AG04450 (cell line): ENCODE measurements at regions not wholly inside any gene's neighbourhood (a gene's known extent, or its start where the extent isn't known, plus 50 kb on each side); places are given as distances from the start of the nearest gene placed in this dataset.

Source experiments
- CTCF ChIA-PET: fragments of 300-600, 350-600 bp; formaldehyde crosslinking; extraction: SDS; loops from one replicate; lab custom pipeline; 2022; ENCODE audit warnings: antibody characterized with exemption, inconsistent platforms; lab: Charles Lee
- POLR2A ChIA-PET: fragments of 350-600 bp; formaldehyde crosslinking; extraction: SDS; loops from one replicate; lab custom pipeline; 2021; ENCODE audit warnings: antibody characterized with exemption, inconsistent platforms; lab: Yijun Ruan, JAX
- DNase-seq: peaks from one replicate; pipeline ENCODE4 v3.0.0-alpha.2; 2011; ENCODE audit warnings: low read depth, low spot score
- H3K27ac ChIP-seq: one replicate; pipeline ENCODE4 v1.5.1; 2012; ENCODE audit warnings: low read depth, low read length, control low read depth
- H3K27me3 ChIP-seq: one replicate; pipeline ENCODE4 v1.6.0; 2012; ENCODE audit warnings: low read length; ENCODE audit not compliant: control insufficient read depth, insufficient read depth
- H3K4me3 ChIP-seq: 2 replicates; pipeline ENCODE4 v1.5.1; 2011; ENCODE audit warnings: mild to moderate bottlenecking, low read depth, low read length, control low read depth
- H3K9me3 ChIP-seq: 2 replicates; pipeline ENCODE4 v1.5.1; 2012; ENCODE audit warnings: low read length; ENCODE audit not compliant: control insufficient read depth, insufficient read depth
- CTCF ChIP-seq: IDR thresholded peaks from 2 replicates; pipeline ENCODE4 v1.5.1; 2011; ENCODE audit warnings: low read depth, low read length, control low read depth, inconsistent platforms

DNA sequence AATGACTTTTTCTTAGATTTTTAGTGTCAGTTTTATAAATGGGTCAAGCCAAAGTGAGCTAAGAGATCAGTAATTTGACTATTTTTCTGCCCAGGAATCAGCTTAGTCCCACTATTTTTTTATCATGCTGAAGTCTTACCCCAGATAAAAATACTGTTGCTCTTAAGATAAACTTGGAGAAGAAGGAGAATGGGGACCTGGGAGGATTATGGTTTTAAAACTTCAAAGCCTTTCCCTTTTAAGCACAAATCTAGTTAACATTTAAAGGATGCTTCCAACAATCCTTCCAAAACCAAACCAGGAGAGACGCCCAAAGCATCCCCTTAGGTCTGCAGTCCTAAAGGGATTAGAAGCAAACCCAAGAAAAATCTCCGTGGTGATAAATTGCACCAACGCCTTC lies 172.4 kb downstream of the SP3 start:
- CTCF ChIA-PET, result no interaction called here
- no peak for DNase-seq
- H3K27ac ChIP-seq, result no peak overlapping the region
- POLR2A ChIA-PET, result no interaction called here
- H3K4me3 ChIP-seq, result no peak overlapping the region
- H3K27me3 ChIP-seq, result peaks cover 17% of the 10 kb centered on the region
- H3K9me3 ChIP-seq, result no peaks in the 10 kb centered on the region
- TF ChIP-seq CTCF, result no peak

- CTCF ChIA-PET, result interaction anchor here (0.6 kb wide), 1 partner anchor 32 kb away, joined by 3 read pairs; no protein-coding TSS in a partner anchor
- TF ChIP-seq CTCF, result no peak
- Histone ChIP-seq H3K27ac (no peak overlapping the region), H3K4me3 (no peak overlapping the region), H3K27me3 (peaks cover 19% of the 10 kb centered on the region), H3K9me3 (no peaks in the 10 kb centered on the region)
- no peak for DNase-seq
- POLR2A ChIA-PET, result no interaction called here
These were observed 171.2 kb downstream of the SP3 start for GRCh38 chr2:173793709-173794565.

GRCh38 chr2:173797586-173798263 lies 167.4 kb downstream of the SP3 start:
- peaks cover 21% of the 10 kb centered on the region for H3K27me3 ChIP-seq
- no peak for DNase-seq
- ChIA-PET POLR2A (no interaction called here), CTCF (no interaction called here)
- no peaks in the 10 kb centered on the region for H3K9me3 ChIP-seq
- no peak overlapping the region for H3K4me3 ChIP-seq
- no peak overlapping the region for H3K27ac ChIP-seq
- no peak for TF ChIP-seq CTCF

- Histone ChIP-seq H3K27ac (no peak overlapping the region), H3K4me3 (no peak overlapping the region), H3K9me3 (no peaks in the 10 kb centered on the region), H3K27me3 (peaks cover 25% of the 10 kb centered on the region)
- CTCF ChIA-PET, result no interaction called here
- POLR2A ChIA-PET, result no interaction called here
- TF ChIP-seq CTCF, result 0 out of 2 replicates have a peak, but pooled peaks have one; percentile 3
- no peak for DNase-seq
These were observed 162.7 kb downstream of the SP3 start for GRCh38 chr2:173802518-173802917.

DNA sequence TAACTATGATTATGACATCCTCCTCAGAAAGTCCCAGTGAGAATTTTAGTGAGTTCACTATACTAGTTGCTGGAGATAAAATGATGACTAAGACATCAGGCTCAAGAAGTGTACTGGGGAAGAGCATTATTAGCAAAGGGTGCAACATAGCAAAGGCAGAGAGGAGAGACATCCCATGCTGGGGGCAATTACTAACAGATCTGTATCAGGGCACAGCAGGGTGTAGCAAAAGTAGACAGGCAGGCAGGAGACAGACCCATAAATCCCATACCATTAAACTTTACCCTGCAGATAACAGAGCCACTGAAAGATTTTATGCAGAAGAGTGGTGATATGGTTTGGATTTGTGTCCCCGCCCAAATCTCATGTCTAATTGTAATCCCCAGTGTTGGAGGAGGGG lies 161.7 kb downstream of the SP3 start:
- Histone ChIP-seq H3K9me3 (no peaks in the 10 kb centered on the region), H3K4me3 (no peak overlapping the region), H3K27ac (no peak overlapping the region), H3K27me3 (peaks cover 22% of the 10 kb centered on the region)
- POLR2A ChIA-PET, result no interaction called here
- DNase-seq, result no peak
- TF ChIP-seq CTCF, result no peak
- CTCF ChIA-PET, result no interaction called here
